ENCODE measurements at regions not wholly inside any gene's neighbourhood (a gene's known extent, or its start where the extent isn't known, plus 50 kb on each side); places are given as distances from the start of the nearest gene placed in this dataset.

- TF ChIP-seq CTCF (IDR thresholded peaks at IDR 0.05) = no peak
- no peak for TF ChIP-seq POLR2AphosphoS5 (IDR thresholded peaks at IDR 0.05)
- no peak for TF ChIP-seq EP300 (IDR thresholded peaks at IDR 0.05)
Measured at GRCh38 chr5:4001004-4001403, 405.4 kb downstream of the IRX1 start.
